ENCODE measurements at regions not wholly inside any gene's neighbourhood (a gene's known extent, or its start where the extent isn't known, plus 50 kb on each side); places are given as distances from the start of the nearest gene placed in this dataset.
"Not testable (repeated sequence)": the region's sequence is repeated elsewhere in the genome, so short reads cannot be mapped to it uniquely, and the experiment has no call there.

GRCh38 chr17:22090263-22090935 lies 398.1 kb downstream of the KCNJ18 start:
- no peak for ATAC-seq (ENCODE audit: insufficient read depth, low read depth)
- no peak overlapping the region for H2AFZ ChIP-seq (ENCODE audit: low read depth, low read length)
- no peaks in the 10 kb centered on the region for H3K79me2 ChIP-seq (ENCODE audit: insufficient read depth, low read length)
- no peak overlapping the region for H3K27ac ChIP-seq (ENCODE audit: low read length)
- DNase-seq: no peak
- H3K4me1 ChIP-seq (ENCODE audit: insufficient read depth, low read length): no peaks in the 10 kb centered on the region
- H3K4me2 ChIP-seq (ENCODE audit: insufficient read depth, low read length): no peak overlapping the region
- H3K9ac ChIP-seq (ENCODE audit: low read depth, low read length): no peak overlapping the region
- no peak for TF ChIP-seq EZH2 (IDR thresholded peaks at IDR 0.05; ENCODE audit: borderline replicate concordance, low read depth, low read length, severe bottlenecking)
- peaks cover 3% of the 10 kb centered on the region for H3K9me3 ChIP-seq (ENCODE audit: insufficient read depth, low read length, severe bottlenecking)
- no peaks in the 10 kb centered on the region for H4K20me1 ChIP-seq (ENCODE audit: insufficient read depth, low read length)
- H3K4me3 ChIP-seq (ENCODE audit: low read depth in 1 of 2, low read length in 2 of 2): no peak overlapping the region
- no peaks in the 10 kb centered on the region for H3K27me3 ChIP-seq (ENCODE audit: insufficient read depth, low read length, poor library complexity)
- H3K36me3 ChIP-seq (ENCODE audit: insufficient read depth, low read length): no peaks in the 10 kb centered on the region

- not testable (repeated sequence) for H3K36me3 ChIP-seq (ENCODE audit: insufficient read depth, low read length); ATAC-seq (ENCODE audit: insufficient read depth, low read depth); H3K4me2 ChIP-seq (ENCODE audit: insufficient read depth, low read length); H3K27me3 ChIP-seq (ENCODE audit: insufficient read depth, low read length, poor library complexity); H3K27ac ChIP-seq (ENCODE audit: low read length); H3K79me2 ChIP-seq (ENCODE audit: insufficient read depth, low read length); H3K4me1 ChIP-seq (ENCODE audit: insufficient read depth, low read length); DNase-seq; H3K9ac ChIP-seq (ENCODE audit: low read depth, low read length); H3K4me3 ChIP-seq (ENCODE audit: low read depth in 1 of 2, low read length in 2 of 2); H4K20me1 ChIP-seq (ENCODE audit: insufficient read depth, low read length); H2AFZ ChIP-seq (ENCODE audit: low read depth, low read length); H3K9me3 ChIP-seq (ENCODE audit: insufficient read depth, low read length, severe bottlenecking)
These were observed 398.8 kb downstream of the KCNJ18 start for GRCh38 chr17:22091041-22091679.

GRCh38 chr17:22091840-22092239 lies 399.5 kb downstream of the KCNJ18 start:
- not testable (repeated sequence) for H2AFZ ChIP-seq (ENCODE audit: low read depth, low read length); H3K4me1 ChIP-seq (ENCODE audit: insufficient read depth, low read length); H3K9ac ChIP-seq (ENCODE audit: low read depth, low read length); H3K27me3 ChIP-seq (ENCODE audit: insufficient read depth, low read length, poor library complexity); H3K79me2 ChIP-seq (ENCODE audit: insufficient read depth, low read length); ATAC-seq (ENCODE audit: insufficient read depth, low read depth); H4K20me1 ChIP-seq (ENCODE audit: insufficient read depth, low read length); H3K36me3 ChIP-seq (ENCODE audit: insufficient read depth, low read length); H3K4me3 ChIP-seq (ENCODE audit: low read depth in 1 of 2, low read length in 2 of 2); DNase-seq; H3K4me2 ChIP-seq (ENCODE audit: insufficient read depth, low read length); H3K9me3 ChIP-seq (ENCODE audit: insufficient read depth, low read length, severe bottlenecking); H3K27ac ChIP-seq (ENCODE audit: low read length)

GRCh38 chr17:22095414-22095813 lies 403.1 kb downstream of the KCNJ18 start:
- not testable (repeated sequence) for H3K4me3 ChIP-seq (ENCODE audit: low read depth in 1 of 2, low read length in 2 of 2); H2AFZ ChIP-seq (ENCODE audit: low read depth, low read length); H3K79me2 ChIP-seq (ENCODE audit: insufficient read depth, low read length); ATAC-seq (ENCODE audit: insufficient read depth, low read depth); H4K20me1 ChIP-seq (ENCODE audit: insufficient read depth, low read length); H3K4me2 ChIP-seq (ENCODE audit: insufficient read depth, low read length); H3K4me1 ChIP-seq (ENCODE audit: insufficient read depth, low read length); DNase-seq; H3K9me3 ChIP-seq (ENCODE audit: insufficient read depth, low read length, severe bottlenecking); H3K27ac ChIP-seq (ENCODE audit: low read length); H3K27me3 ChIP-seq (ENCODE audit: insufficient read depth, low read length, poor library complexity); H3K9ac ChIP-seq (ENCODE audit: low read depth, low read length); H3K36me3 ChIP-seq (ENCODE audit: insufficient read depth, low read length)

GRCh38 chr17:22099633-22100032 lies 407.3 kb downstream of the KCNJ18 start:
- not testable (repeated sequence) for H3K79me2 ChIP-seq (ENCODE audit: insufficient read depth, low read length); H3K27ac ChIP-seq (ENCODE audit: low read length); DNase-seq; H3K4me2 ChIP-seq (ENCODE audit: insufficient read depth, low read length); H3K36me3 ChIP-seq (ENCODE audit: insufficient read depth, low read length); H3K9ac ChIP-seq (ENCODE audit: low read depth, low read length); ATAC-seq (ENCODE audit: insufficient read depth, low read depth); H3K4me1 ChIP-seq (ENCODE audit: insufficient read depth, low read length); H4K20me1 ChIP-seq (ENCODE audit: insufficient read depth, low read length); H3K9me3 ChIP-seq (ENCODE audit: insufficient read depth, low read length, severe bottlenecking); H2AFZ ChIP-seq (ENCODE audit: low read depth, low read length); H3K4me3 ChIP-seq (ENCODE audit: low read depth in 1 of 2, low read length in 2 of 2); H3K27me3 ChIP-seq (ENCODE audit: insufficient read depth, low read length, poor library complexity)

GRCh38 chr17:22102177-22102576 lies 409.9 kb downstream of the KCNJ18 start:
- no peak overlapping the region for H3K4me2 ChIP-seq (ENCODE audit: insufficient read depth, low read length)
- H3K4me3 ChIP-seq (ENCODE audit: low read depth in 1 of 2, low read length in 2 of 2): no peak overlapping the region
- H3K27ac ChIP-seq (ENCODE audit: low read length): no peak overlapping the region
- H3K79me2 ChIP-seq (ENCODE audit: insufficient read depth, low read length): no peaks in the 10 kb centered on the region
- TF ChIP-seq CTCF (IDR thresholded peaks at IDR 0.05; ENCODE audit: borderline replicate concordance, extremely low read depth, low read length, poor library complexity, severe bottlenecking) (no peak), EZH2 (IDR thresholded peaks at IDR 0.05; ENCODE audit: borderline replicate concordance, low read depth, low read length, severe bottlenecking) (no peak)
- no peaks in the 10 kb centered on the region for H4K20me1 ChIP-seq (ENCODE audit: insufficient read depth, low read length)
- H3K9me3 ChIP-seq (ENCODE audit: insufficient read depth, low read length, severe bottlenecking): no peaks in the 10 kb centered on the region
- no peaks in the 10 kb centered on the region for H3K4me1 ChIP-seq (ENCODE audit: insufficient read depth, low read length)
- no peak for DNase-seq
- no peaks in the 10 kb centered on the region for H3K36me3 ChIP-seq (ENCODE audit: insufficient read depth, low read length)
- no peaks in the 10 kb centered on the region for H3K27me3 ChIP-seq (ENCODE audit: insufficient read depth, low read length, poor library complexity)
- no peak overlapping the region for H2AFZ ChIP-seq (ENCODE audit: low read depth, low read length)
- no peak overlapping the region for H3K9ac ChIP-seq (ENCODE audit: low read depth, low read length)
- no peak for ATAC-seq (ENCODE audit: insufficient read depth, low read depth)

- not testable (repeated sequence) for H3K27ac ChIP-seq (ENCODE audit: low read length); H3K4me3 ChIP-seq (ENCODE audit: low read depth in 1 of 2, low read length in 2 of 2); H3K27me3 ChIP-seq (ENCODE audit: insufficient read depth, low read length, poor library complexity); H3K9me3 ChIP-seq (ENCODE audit: insufficient read depth, low read length, severe bottlenecking); H3K4me1 ChIP-seq (ENCODE audit: insufficient read depth, low read length); H3K4me2 ChIP-seq (ENCODE audit: insufficient read depth, low read length); H3K9ac ChIP-seq (ENCODE audit: low read depth, low read length); H4K20me1 ChIP-seq (ENCODE audit: insufficient read depth, low read length); H3K79me2 ChIP-seq (ENCODE audit: insufficient read depth, low read length); H2AFZ ChIP-seq (ENCODE audit: low read depth, low read length); DNase-seq; ATAC-seq (ENCODE audit: insufficient read depth, low read depth); H3K36me3 ChIP-seq (ENCODE audit: insufficient read depth, low read length)
These were observed 424.4 kb downstream of the KCNJ18 start for GRCh38 chr17:22116720-22117119.
